ENCODE measurements at regions not wholly inside any gene's neighbourhood (a gene's known extent, or its start where the extent isn't known, plus 50 kb on each side); places are given as distances from the start of the nearest gene placed in this dataset.

DNA sequence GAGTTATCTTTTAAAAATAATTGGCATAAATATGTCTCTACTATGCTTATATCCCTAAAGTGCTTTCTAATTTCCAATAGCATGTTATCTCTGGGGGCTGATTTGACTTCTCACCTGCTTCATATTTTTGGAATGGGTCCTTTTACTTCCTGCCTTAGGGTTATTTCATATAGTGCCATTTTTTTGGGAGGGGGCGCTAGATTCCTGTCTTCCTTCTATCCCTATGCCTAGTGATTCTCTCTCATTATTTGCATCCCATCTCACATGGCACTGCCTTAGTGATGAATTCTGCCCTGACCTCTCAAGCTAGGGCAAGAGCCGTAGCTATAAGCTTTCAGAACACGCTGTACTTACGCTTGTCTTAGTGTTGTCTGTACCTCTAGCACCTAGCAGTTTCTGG, 150.3 kb upstream of the SLITRK3 start:
- TF ChIP-seq CTCF (IDR thresholded peaks at IDR 0.05) (no peak), POLR2AphosphoS5 (IDR thresholded peaks at IDR 0.05) (no peak), EP300 (IDR thresholded peaks at IDR 0.05) (no peak), POLR2A (IDR thresholded peaks at IDR 0.05) (no peak)
- H3K27ac ChIP-seq, result no peak overlapping the region
- no peaks in the 10 kb centered on the region for H3K4me1 ChIP-seq
- WGBS, 5 donors, result 67 to 78% (median 77%) methylated on average over 4 of the region's 4 CpGs
- H3K27me3 ChIP-seq, result no peaks in the 10 kb centered on the region
- H3K36me3 ChIP-seq, result no peaks in the 10 kb centered on the region
- intact Hi-C loops (cut with DNase I; ENCODE audit: low total_unique reads), result no loop called here
- no peak for DNase-seq
- peaks cover 0 to 5% (median 0%) of the 10 kb centered on the region in 4 donors for H3K9me3 ChIP-seq
- no peak overlapping the region for H3K4me3 ChIP-seq

DNA sequence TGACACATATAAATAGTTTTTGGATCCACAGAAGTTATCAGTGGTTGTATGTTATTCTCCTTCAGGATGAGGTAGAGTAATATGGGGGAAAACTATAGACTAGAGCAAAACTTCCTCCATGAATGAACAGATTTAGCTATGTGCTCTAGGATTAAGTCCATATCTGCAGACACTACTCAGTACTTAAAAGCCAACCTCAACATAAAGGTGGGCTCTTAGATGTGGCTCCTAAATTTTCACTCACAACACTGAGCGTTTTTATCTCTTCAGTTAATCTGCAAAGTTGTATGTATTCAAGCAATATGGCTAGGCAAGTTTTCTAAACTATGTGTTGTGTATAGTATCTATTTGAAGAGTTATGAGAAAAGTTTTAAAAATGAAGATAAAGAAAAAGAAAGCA, 147.0 kb upstream of the SLITRK3 start:
- no peaks in the 10 kb centered on the region for H3K27me3 ChIP-seq
- no peak overlapping the region for H3K4me3 ChIP-seq
- DNase-seq, result no peak
- intact Hi-C loops (cut with DNase I; ENCODE audit: low total_unique reads), result no loop called here
- TF ChIP-seq POLR2AphosphoS5 (IDR thresholded peaks at IDR 0.05) (no peak), POLR2A (IDR thresholded peaks at IDR 0.05) (no peak), EP300 (IDR thresholded peaks at IDR 0.05) (no peak), CTCF (IDR thresholded peaks at IDR 0.05) (no peak)
- no peaks in the 10 kb centered on the region for H3K4me1 ChIP-seq
- H3K27ac ChIP-seq, result no peak overlapping the region
- H3K9me3 ChIP-seq, result no peaks in the 10 kb centered on the region
- H3K36me3 ChIP-seq, result no peaks in the 10 kb centered on the region
- WGBS, 5 donors, result 76 to 93% (median 88%) methylated on average over 1 of the region's 1 CpG

GRCh38 chr3:165339753-165340152, 143.6 kb upstream of the SLITRK3 start:
- WGBS, 5 donors, result 48 to 70% (median 53%) methylated on average over 1 of the region's 1 CpG
- no peaks in the 10 kb centered on the region for H3K27me3 ChIP-seq
- H3K4me3 ChIP-seq, result no peak overlapping the region
- TF ChIP-seq POLR2AphosphoS5 (IDR thresholded peaks at IDR 0.05) (no peak), POLR2A (IDR thresholded peaks at IDR 0.05) (no peak), EP300 (IDR thresholded peaks at IDR 0.05) (no peak), CTCF (IDR thresholded peaks at IDR 0.05) (no peak)
- H3K9me3 ChIP-seq, result no peaks in the 10 kb centered on the region
- H3K4me1 ChIP-seq, result no peaks in the 10 kb centered on the region
- DNase-seq, result peak in 1 of 2 donors; percentile 54
- intact Hi-C loops (cut with DNase I; ENCODE audit: low total_unique reads), result no loop called here
- H3K36me3 ChIP-seq, result no peaks in the 10 kb centered on the region
- H3K27ac ChIP-seq, result no peak overlapping the region

- H3K27me3 ChIP-seq, result no peaks in the 10 kb centered on the region
- DNase-seq, result no peak
- no peak for TF ChIP-seq CTCF (IDR thresholded peaks at IDR 0.05)
- TF ChIP-seq POLR2A (IDR thresholded peaks at IDR 0.05), result no peak
- TF ChIP-seq POLR2AphosphoS5 (IDR thresholded peaks at IDR 0.05), result no peak
- no peak for TF ChIP-seq EP300 (IDR thresholded peaks at IDR 0.05)
- H3K27ac ChIP-seq, result no peak overlapping the region
- intact Hi-C loops (cut with DNase I; ENCODE audit: low total_unique reads), result no loop called here
- no peaks in the 10 kb centered on the region for H3K4me1 ChIP-seq
- 36 to 61% (median 55%) methylated on average over 1 of the region's 1 CpG for WGBS, 5 donors
- H3K9me3 ChIP-seq, result no peaks in the 10 kb centered on the region
- H3K36me3 ChIP-seq, result no peaks in the 10 kb centered on the region
- no peak overlapping the region for H3K4me3 ChIP-seq
These were observed 140.6 kb upstream of the SLITRK3 start for GRCh38 chr3:165336786-165337185.

Measured in stomach (tissue), 8 donors.